ENCODE measurements at regions not wholly inside any gene's neighbourhood (a gene's known extent, or its start where the extent isn't known, plus 50 kb on each side); places are given as distances from the start of the nearest gene placed in this dataset.

GRCh38 chr1:36699113-36699911 is 216.6 kb upstream of the CSF3R start (continued):
- TF ChIP-seq RAD21 (conservative IDR thresholded peaks at IDR 0.05 in 1 of 2, IDR thresholded peaks at IDR 0.05 in 1 of 2) (no peak), RARB (CRISPR knock-in tag; IDR thresholded peaks at IDR 0.05) (no peak), ZSCAN20 (CRISPR knock-in tag; IDR thresholded peaks at IDR 0.05) (no peak), FOSB (CRISPR knock-in tag; IDR thresholded peaks at IDR 0.05) (no peak)

- ChIA-PET POLR2A (no interaction called here), CTCF (no interaction called here)
- no peak overlapping the region for H3K4me3 ChIP-seq
- DNase-seq (ENCODE audit: low read depth in 1 of 2, low spot score in 1 of 2) (no peak), FAIRE-seq (no peak), ATAC-seq (no peak)
- H3K9me3 ChIP-seq = no peaks in the 10 kb centered on the region
- no peaks in the 10 kb centered on the region for H3K4me1 ChIP-seq
- H3K27ac ChIP-seq = no peak overlapping the region
- no peak for TF ChIP-seq PHF8 (IDR thresholded peaks at IDR 0.05; ENCODE audit: borderline replicate concordance, low read depth)
- no peak for TF ChIP-seq MYC (IDR thresholded peaks at IDR 0.05; ENCODE audit: borderline replicate concordance, low read length)
- TF ChIP-seq PBX3 (IDR thresholded peaks at IDR 0.05) = no peak
- TF ChIP-seq HOXB13 (CRISPR knock-in tag; IDR thresholded peaks at IDR 0.05; ENCODE audit: low read depth) = no peak
- no peak for TF ChIP-seq RAD21 (conservative IDR thresholded peaks at IDR 0.05 in 1 of 2, IDR thresholded peaks at IDR 0.05 in 1 of 2)
- no peak for TF ChIP-seq EP300 (IDR thresholded peaks at IDR 0.05)
- no peak for TF ChIP-seq ZNF302 (CRISPR knock-in tag; IDR thresholded peaks at IDR 0.05)
- no peak for TF ChIP-seq TP53 (CRISPR knock-in tag; IDR thresholded peaks at IDR 0.05)
- TF ChIP-seq ELK1 (IDR thresholded peaks at IDR 0.05; ENCODE audit: low read depth, low read length) = no peak
- no peak for TF ChIP-seq SMC3 (IDR thresholded peaks at IDR 0.05)
- TF ChIP-seq POLR2A (IDR thresholded peaks at IDR 0.05; ENCODE audit: low read length) = no peak
- no peak for TF ChIP-seq GATA3 (IDR thresholded peaks at IDR 0.05; ENCODE audit: borderline replicate concordance)
- TF ChIP-seq ESRRA (IDR thresholded peaks at IDR 0.05; ENCODE audit: borderline replicate concordance, low read length) = no peak
- no peak for TF ChIP-seq JUNB (IDR thresholded peaks at IDR 0.05)
- no peak for TF ChIP-seq HEYL (CRISPR knock-in tag; IDR thresholded peaks at IDR 0.05)
- TF ChIP-seq NFE2L2 (conservative IDR thresholded peaks at IDR 0.05; ENCODE audit: low read length) = no peak
- no peak for TF ChIP-seq HOXA7 (CRISPR knock-in tag; IDR thresholded peaks at IDR 0.05)
- TF ChIP-seq ZC3H11A (IDR thresholded peaks at IDR 0.05) = no peak
- no peak for TF ChIP-seq KDM1A (IDR thresholded peaks at IDR 0.05; ENCODE audit: low read depth)
- H3K4me2 ChIP-seq = no peak overlapping the region
- WGBS (ENCODE audit: missing lambda C conversion rate) = 0% methylated on average over 3 of the region's 4 CpGs
Measured at GRCh38 chr1:36697836-36698605, 215.3 kb upstream of the CSF3R start.

GRCh38 chr1:36696261-36696940 is 213.7 kb upstream of the CSF3R start:
- no peak for FAIRE-seq
- CTCF ChIA-PET = interaction anchor here (0.6 kb wide), 2 partner anchors 264 to 968 kb away, joined by 3 to 4 read pairs; no protein-coding TSS in a partner anchor

More at GRCh38 chr1:36696261-36696940, 213.7 kb upstream of the CSF3R start:
- ATAC-seq (no peak), DNase-seq (ENCODE audit: low read depth in 1 of 2, low spot score in 1 of 2) (no peak)
- H3K9me3 ChIP-seq = no peaks in the 10 kb centered on the region
- POLR2A ChIA-PET = no interaction called here
- no peak overlapping the region for H3K27ac ChIP-seq
- no peak overlapping the region for H3K4me3 ChIP-seq
- 7% methylated on average over 3 of the region's 6 CpGs for WGBS (ENCODE audit: missing lambda C conversion rate)
- no peak for TF ChIP-seq HOXB5 (CRISPR knock-in tag; IDR thresholded peaks at IDR 0.05)
- no peak overlapping the region for H3K4me2 ChIP-seq
- H3K4me1 ChIP-seq = no peaks in the 10 kb centered on the region

All from A549 (cell line).